ENCODE measurements at regions not wholly inside any gene's neighbourhood (a gene's known extent, or its start where the extent isn't known, plus 50 kb on each side); places are given as distances from the start of the nearest gene placed in this dataset.

- no CpG with 5 or more reads among the region's 1 CpG for WGBS, 2 donors (ENCODE audit: extremely low coverage in 2 of 2, insufficient read length in 2 of 2, insufficient replicate concordance in 1 of 2)
- H4K91ac ChIP-seq (ENCODE audit: low read depth, low read length, poor library complexity): no peak overlapping the region
Measured at GRCh38 chr16:63050391-63050790, 1014.2 kb upstream of the CDH8 start.

GRCh38 chr16:63038397-63039106 lies 1002.3 kb upstream of the CDH8 start:
- Histone ChIP-seq H2BK120ac (ENCODE audit: low read depth, low read length) (no peak overlapping the region), H3K27me3 (ENCODE audit: control insufficient read depth in 3 of 3, insufficient read depth in 3 of 3, low read depth in 1 of 3, low read length in 3 of 3) (no peaks in the 10 kb centered on the region), H3K18ac (ENCODE audit: low read length) (no peak overlapping the region), H3K14ac (ENCODE audit: low read length) (no peak overlapping the region), H3K4ac (ENCODE audit: low read length) (no peak overlapping the region), H3K23ac (ENCODE audit: low read depth, low read length, poor library complexity) (no peak overlapping the region), H3K36me3 (replicated peaks in 1 of 2; ENCODE audit: control insufficient read depth in 2 of 2, insufficient read depth in 2 of 2, low read length in 2 of 2) (no peaks in the 10 kb centered on the region), H4K91ac (ENCODE audit: low read depth, low read length, poor library complexity) (no peak overlapping the region), H4K8ac (ENCODE audit: low read depth, low read length) (no peak overlapping the region), H2BK5ac (ENCODE audit: low read length) (no peak overlapping the region), H2BK15ac (ENCODE audit: low read length) (no peak overlapping the region), H3K27ac (replicated peaks; ENCODE audit: low read length) (no peak overlapping the region), H3K9me3 (replicated peaks in 1 of 2; ENCODE audit: control insufficient read depth in 2 of 2, insufficient read depth in 1 of 2, low read depth in 1 of 2, low read length in 2 of 2) (no peaks in the 10 kb centered on the region), H2BK12ac (ENCODE audit: low read length) (no peak overlapping the region), H3K9ac (ENCODE audit: low read depth, low read length, poor library complexity) (no peak overlapping the region), H3K79me1 (ENCODE audit: low read depth, low read length) (no peaks in the 10 kb centered on the region), H3K4me2 (ENCODE audit: insufficient read depth, low read length, poor library complexity, severe bottlenecking) (no peak overlapping the region), H3K4me1 (ENCODE audit: control insufficient read depth in 2 of 2, insufficient read depth in 1 of 2, low read depth in 1 of 2, low read length in 2 of 2) (peaks cover 0 to 4% of the 10 kb centered on the region in 2 donors), H3K4me3 (ENCODE audit: low read length in 2 of 2) (no peak overlapping the region), H2AFZ (ENCODE audit: low read length) (peak overlapping the region; percentile 51), H2AK5ac (ENCODE audit: low read depth, low read length) (no peak overlapping the region)
- no CpG with 5 or more reads among the region's 7 CpGs for WGBS, 2 donors (ENCODE audit: extremely low coverage in 2 of 2, insufficient read length in 2 of 2, insufficient replicate concordance in 1 of 2)
- no peak for DNase-seq (ENCODE audit: low spot score)

More at GRCh38 chr16:63050391-63050790, 1014.2 kb upstream of the CDH8 start:
- no peak overlapping the region for H2BK15ac ChIP-seq (ENCODE audit: low read length)
- no peaks in the 10 kb centered on the region for H3K9me3 ChIP-seq (replicated peaks in 1 of 2; ENCODE audit: control insufficient read depth in 2 of 2, insufficient read depth in 1 of 2, low read depth in 1 of 2, low read length in 2 of 2)
- no peak overlapping the region for H2BK12ac ChIP-seq (ENCODE audit: low read length)
- H3K27ac ChIP-seq (replicated peaks; ENCODE audit: low read length): no peak overlapping the region
- no peak overlapping the region for H2BK5ac ChIP-seq (ENCODE audit: low read length)
- no peak overlapping the region for H4K8ac ChIP-seq (ENCODE audit: low read depth, low read length)
- H3K23ac ChIP-seq (ENCODE audit: low read depth, low read length, poor library complexity): no peak overlapping the region
- H3K4me2 ChIP-seq (ENCODE audit: insufficient read depth, low read length, poor library complexity, severe bottlenecking): no peak overlapping the region
- H3K4me3 ChIP-seq (ENCODE audit: low read length in 2 of 2): no peak overlapping the region
- DNase-seq (ENCODE audit: low spot score): no peak
- H3K4me1 ChIP-seq (ENCODE audit: control insufficient read depth in 2 of 2, insufficient read depth in 1 of 2, low read depth in 1 of 2, low read length in 2 of 2): no peaks in the 10 kb centered on the region
- no peak overlapping the region for H3K14ac ChIP-seq (ENCODE audit: low read length)
- no peaks in the 10 kb centered on the region for H3K36me3 ChIP-seq (replicated peaks in 1 of 2; ENCODE audit: control insufficient read depth in 2 of 2, insufficient read depth in 2 of 2, low read length in 2 of 2)
- no peaks in the 10 kb centered on the region for H3K79me1 ChIP-seq (ENCODE audit: low read depth, low read length)
- no peak overlapping the region for H2BK120ac ChIP-seq (ENCODE audit: low read depth, low read length)
- no peak overlapping the region for H3K18ac ChIP-seq (ENCODE audit: low read length)
- no peak overlapping the region for H2AK5ac ChIP-seq (ENCODE audit: low read depth, low read length)
- no peak overlapping the region for H2AFZ ChIP-seq (ENCODE audit: low read length)
- no peaks in the 10 kb centered on the region for H3K27me3 ChIP-seq (ENCODE audit: control insufficient read depth in 3 of 3, insufficient read depth in 3 of 3, low read depth in 1 of 3, low read length in 3 of 3)
- H3K4ac ChIP-seq (ENCODE audit: low read length): no peak overlapping the region
- H3K9ac ChIP-seq (ENCODE audit: low read depth, low read length, poor library complexity): no peak overlapping the region

DNA sequence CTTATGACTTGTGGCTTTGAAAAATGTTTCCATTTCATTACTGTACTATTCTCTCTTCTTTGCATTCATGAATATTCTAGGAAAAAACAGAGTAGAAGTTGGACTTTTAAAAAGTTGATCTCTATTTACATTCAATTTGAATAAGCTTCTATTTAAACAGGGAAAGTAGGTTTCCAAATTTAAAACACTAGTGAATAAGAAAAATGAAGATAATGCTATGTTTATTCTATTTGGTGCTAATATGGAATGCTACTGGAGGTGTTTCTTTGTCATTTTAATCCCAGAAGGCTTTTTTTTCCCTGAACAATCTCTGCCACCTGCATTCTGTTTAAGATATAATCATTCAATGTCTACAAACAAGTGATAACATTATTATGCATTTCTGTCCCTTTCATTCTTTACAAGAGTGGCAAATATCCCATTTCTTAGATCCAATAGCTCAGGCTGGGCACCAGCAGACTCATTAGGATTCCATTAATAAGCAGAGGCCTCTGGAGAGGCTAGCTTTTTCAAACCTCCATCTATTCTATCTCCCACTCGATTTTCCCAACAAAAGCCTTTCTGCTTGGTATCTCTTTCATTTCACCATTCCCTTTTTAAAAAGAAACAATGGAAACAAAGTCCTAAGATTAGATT lies 1001.6 kb upstream of the CDH8 start:
- Histone ChIP-seq H3K9ac (ENCODE audit: low read depth, low read length, poor library complexity) (no peak overlapping the region), H3K18ac (ENCODE audit: low read length) (no peak overlapping the region), H3K9me3 (replicated peaks in 1 of 2; ENCODE audit: control insufficient read depth in 2 of 2, insufficient read depth in 1 of 2, low read depth in 1 of 2, low read length in 2 of 2) (no peaks in the 10 kb centered on the region), H2AFZ (ENCODE audit: low read length) (peak overlapping the region; percentile 51), H3K27me3 (ENCODE audit: control insufficient read depth in 3 of 3, insufficient read depth in 3 of 3, low read depth in 1 of 3, low read length in 3 of 3) (no peaks in the 10 kb centered on the region), H2BK5ac (ENCODE audit: low read length) (no peak overlapping the region), H4K91ac (ENCODE audit: low read depth, low read length, poor library complexity) (no peak overlapping the region), H4K8ac (ENCODE audit: low read depth, low read length) (no peak overlapping the region), H3K4ac (ENCODE audit: low read length) (no peak overlapping the region), H3K23ac (ENCODE audit: low read depth, low read length, poor library complexity) (no peak overlapping the region), H3K27ac (replicated peaks; ENCODE audit: low read length) (no peak overlapping the region), H2BK15ac (ENCODE audit: low read length) (no peak overlapping the region), H3K79me1 (ENCODE audit: low read depth, low read length) (no peaks in the 10 kb centered on the region), H3K4me3 (ENCODE audit: low read length in 2 of 2) (no peak overlapping the region), H3K36me3 (replicated peaks in 1 of 2; ENCODE audit: control insufficient read depth in 2 of 2, insufficient read depth in 2 of 2, low read length in 2 of 2) (no peaks in the 10 kb centered on the region), H2BK12ac (ENCODE audit: low read length) (no peak overlapping the region), H3K4me2 (ENCODE audit: insufficient read depth, low read length, poor library complexity, severe bottlenecking) (no peak overlapping the region), H3K14ac (ENCODE audit: low read length) (no peak overlapping the region), H2AK5ac (ENCODE audit: low read depth, low read length) (no peak overlapping the region), H2BK120ac (ENCODE audit: low read depth, low read length) (no peak overlapping the region), H3K4me1 (ENCODE audit: control insufficient read depth in 2 of 2, insufficient read depth in 1 of 2, low read depth in 1 of 2, low read length in 2 of 2) (peaks cover 0 to 4% of the 10 kb centered on the region in 2 donors)
- no peak for DNase-seq (ENCODE audit: low spot score)
- 100% methylated on average over 1 of the region's 1 CpG; no CpG with 5 or more reads in 1 of the 2 donors for WGBS, 2 donors (ENCODE audit: extremely low coverage in 2 of 2, insufficient read length in 2 of 2, insufficient replicate concordance in 1 of 2)

DNA sequence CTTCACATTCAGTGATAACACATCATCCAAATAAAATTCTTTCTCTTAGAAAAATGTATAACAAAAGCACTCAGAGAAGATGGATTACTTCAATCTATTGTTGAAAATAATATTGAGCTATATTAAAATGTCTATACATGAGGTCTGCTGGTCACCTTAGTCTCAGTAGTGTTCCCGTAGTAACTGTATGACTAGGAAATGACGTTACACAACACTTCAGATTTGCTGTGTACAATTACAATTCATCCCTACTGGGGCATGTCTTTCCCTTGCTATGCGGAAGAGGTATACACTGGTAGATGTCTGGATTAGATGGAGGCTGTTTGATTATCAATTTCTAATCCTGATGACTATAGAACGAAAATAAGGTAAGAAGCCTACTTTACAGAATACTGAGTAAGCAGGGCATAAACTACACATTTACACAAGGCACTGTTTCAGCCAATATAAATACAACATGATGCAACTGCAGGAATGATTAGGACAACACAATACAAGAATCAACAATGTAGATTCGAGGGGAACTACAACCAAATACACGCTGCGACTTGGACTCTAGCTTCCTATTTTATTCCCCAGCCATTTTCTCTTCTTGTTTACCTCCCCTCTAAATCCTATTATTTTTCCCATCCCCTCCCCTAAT lies 982.5 kb upstream of the CDH8 start:
- H4K8ac ChIP-seq (ENCODE audit: low read depth, low read length): no peak overlapping the region
- DNase-seq (ENCODE audit: low spot score): no peak
- H2BK15ac ChIP-seq (ENCODE audit: low read length): no peak overlapping the region
- H2BK5ac ChIP-seq (ENCODE audit: low read length): no peak overlapping the region
- H3K79me1 ChIP-seq (ENCODE audit: low read depth, low read length): no peaks in the 10 kb centered on the region
- no peak overlapping the region for H3K4me3 ChIP-seq (ENCODE audit: low read length in 2 of 2)
- no peak overlapping the region for H2AFZ ChIP-seq (ENCODE audit: low read length)
- no peak overlapping the region for H3K14ac ChIP-seq (ENCODE audit: low read length)
- no peak overlapping the region for H3K18ac ChIP-seq (ENCODE audit: low read length)
- H2BK12ac ChIP-seq (ENCODE audit: low read length): no peak overlapping the region
- no peak overlapping the region for H3K23ac ChIP-seq (ENCODE audit: low read depth, low read length, poor library complexity)
- WGBS, 2 donors (ENCODE audit: extremely low coverage in 2 of 2, insufficient read length in 2 of 2, insufficient replicate concordance in 1 of 2): no CpG with 5 or more reads among the region's 7 CpGs
- H2BK120ac ChIP-seq (ENCODE audit: low read depth, low read length): no peak overlapping the region
- no peaks in the 10 kb centered on the region for H3K27me3 ChIP-seq (ENCODE audit: control insufficient read depth in 3 of 3, insufficient read depth in 3 of 3, low read depth in 1 of 3, low read length in 3 of 3)
- no peak overlapping the region for H2AK5ac ChIP-seq (ENCODE audit: low read depth, low read length)
- no peak overlapping the region for H3K9ac ChIP-seq (ENCODE audit: low read depth, low read length, poor library complexity)
- H3K27ac ChIP-seq (replicated peaks; ENCODE audit: low read length): no peak overlapping the region
- H4K91ac ChIP-seq (ENCODE audit: low read depth, low read length, poor library complexity): no peak overlapping the region
- no peaks in the 10 kb centered on the region for H3K4me1 ChIP-seq (ENCODE audit: control insufficient read depth in 2 of 2, insufficient read depth in 1 of 2, low read depth in 1 of 2, low read length in 2 of 2)
- no peak overlapping the region for H3K4ac ChIP-seq (ENCODE audit: low read length)
- H3K9me3 ChIP-seq (replicated peaks in 1 of 2; ENCODE audit: control insufficient read depth in 2 of 2, insufficient read depth in 1 of 2, low read depth in 1 of 2, low read length in 2 of 2): peaks cover 0 to 4% of the 10 kb centered on the region in 2 donors
- no peaks in the 10 kb centered on the region for H3K36me3 ChIP-seq (replicated peaks in 1 of 2; ENCODE audit: control insufficient read depth in 2 of 2, insufficient read depth in 2 of 2, low read length in 2 of 2)
- no peak overlapping the region for H3K4me2 ChIP-seq (ENCODE audit: insufficient read depth, low read length, poor library complexity, severe bottlenecking)
